GM18499 (cell line): ENCODE measurements at regions not wholly inside any gene's neighbourhood (a gene's known extent, or its start where the extent isn't known, plus 50 kb on each side); places are given as distances from the start of the nearest gene placed in this dataset.
A peak's percentile ranks its signal among the peaks of the same experiment; 100 is the strongest.
"Not testable (repeated sequence)": the region's sequence is repeated elsewhere in the genome, so short reads cannot be mapped to it uniquely, and the experiment has no call there.

ENCODE experiments used
- ATAC-seq: cut with Tn5 transposase; IDR thresholded peaks from one replicate; pipeline ENCODE4 v1.9.1; 2021; ENCODE audit warnings: moderate number of reproducible peaks; ENCODE audit not compliant: insufficient read depth, unreplicated experiment

- no peak for ATAC-seq
Observed at GRCh38 chr9:74117151-74117550, 380.0 kb upstream of the RORB start.

DNA sequence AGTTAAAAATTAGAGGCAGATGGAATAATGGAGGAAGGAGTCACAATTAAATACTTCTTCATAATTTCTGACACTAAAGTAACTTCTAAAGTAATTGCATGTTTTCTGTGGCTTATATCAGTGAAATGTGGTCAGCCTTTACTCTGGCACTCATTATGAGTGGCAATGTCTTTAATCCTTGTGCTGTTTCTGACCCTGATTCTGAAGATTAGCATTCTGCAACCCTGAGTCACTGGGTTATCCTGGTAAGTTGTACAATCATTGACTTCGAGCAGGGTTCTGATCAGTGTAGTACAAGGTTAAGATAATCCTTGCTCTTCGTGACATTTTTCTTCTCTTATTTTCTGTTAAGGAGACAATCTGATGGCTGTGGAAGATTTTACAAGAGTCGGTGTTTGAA, 379.4 kb upstream of the RORB start:
- no peak for ATAC-seq

- no peak for ATAC-seq
Observed at GRCh38 chr9:74120061-74120460, 377.1 kb upstream of the RORB start.

GRCh38 chr9:74120470-74120869, 376.7 kb upstream of the RORB start:
- no peak for ATAC-seq

DNA sequence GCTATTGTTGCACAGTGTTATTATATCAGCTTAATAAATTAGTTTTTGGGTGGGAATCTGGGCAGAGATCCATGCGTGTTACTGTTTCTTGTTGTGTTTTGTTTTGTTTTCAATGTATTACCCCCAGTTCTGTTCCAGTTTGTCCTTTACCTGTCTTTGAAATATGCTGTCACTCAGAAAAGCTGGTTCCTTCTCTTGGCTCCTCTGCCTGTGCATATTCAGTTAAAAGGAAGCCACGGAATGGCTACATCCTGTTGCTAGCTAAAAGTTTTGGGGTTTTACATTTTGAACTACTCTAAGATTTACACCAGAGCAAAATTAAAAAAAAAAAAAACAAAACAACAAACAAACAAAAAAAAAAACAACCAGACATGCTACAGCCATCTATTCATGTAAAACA, 374.9 kb upstream of the RORB start:
- ATAC-seq, result no peak

- no peak for ATAC-seq
Observed at GRCh38 chr9:74122661-74123060, 374.5 kb upstream of the RORB start.

- no peak for ATAC-seq
Observed at GRCh38 chr9:74125941-74126340, 371.2 kb upstream of the RORB start.

DNA sequence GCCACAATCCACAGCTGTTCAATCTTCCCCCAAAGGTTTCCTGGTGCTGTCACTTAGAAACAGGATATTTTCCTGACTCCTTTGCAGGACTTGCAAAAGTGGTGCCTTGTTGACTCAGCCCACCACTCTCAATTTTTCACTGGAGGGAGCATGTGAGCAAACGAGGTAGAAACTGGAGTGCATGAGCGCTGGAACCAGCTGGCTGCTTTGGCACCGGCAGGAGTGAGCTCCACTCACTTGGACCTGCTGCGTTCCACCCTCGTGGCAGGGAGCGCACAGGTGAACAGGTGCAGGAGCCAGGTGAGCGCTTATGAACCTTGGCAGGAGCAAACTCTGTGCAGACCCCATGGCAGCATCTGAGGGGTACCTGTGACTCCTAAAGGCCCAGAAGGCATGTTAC, 364.1 kb upstream of the RORB start:
- no peak for ATAC-seq

GRCh38 chr9:74133921-74134320, 363.2 kb upstream of the RORB start:
- ATAC-seq, result no peak

- ATAC-seq, result no peak
Observed at GRCh38 chr9:74138182-74138581, 359.0 kb upstream of the RORB start.

DNA sequence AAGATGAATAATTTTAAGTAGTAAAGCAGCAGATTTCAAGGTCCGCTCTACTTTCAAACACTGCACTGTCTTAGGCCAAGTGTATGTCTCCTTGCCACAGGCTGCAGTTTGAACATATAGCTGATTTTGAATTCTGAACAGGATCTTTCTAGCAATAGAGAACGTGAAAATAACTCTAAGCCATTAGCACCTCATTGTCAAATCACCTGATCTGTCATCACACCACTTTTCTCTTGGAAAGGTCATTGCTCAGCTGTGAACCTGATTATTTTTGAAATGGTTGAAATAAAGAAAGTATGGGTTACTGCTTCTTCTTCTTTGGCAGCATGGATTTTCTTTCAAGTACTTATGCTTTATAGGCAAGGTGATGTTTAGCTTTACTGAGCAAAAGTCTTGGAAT, 357.0 kb upstream of the RORB start:
- ATAC-seq, result no peak

DNA sequence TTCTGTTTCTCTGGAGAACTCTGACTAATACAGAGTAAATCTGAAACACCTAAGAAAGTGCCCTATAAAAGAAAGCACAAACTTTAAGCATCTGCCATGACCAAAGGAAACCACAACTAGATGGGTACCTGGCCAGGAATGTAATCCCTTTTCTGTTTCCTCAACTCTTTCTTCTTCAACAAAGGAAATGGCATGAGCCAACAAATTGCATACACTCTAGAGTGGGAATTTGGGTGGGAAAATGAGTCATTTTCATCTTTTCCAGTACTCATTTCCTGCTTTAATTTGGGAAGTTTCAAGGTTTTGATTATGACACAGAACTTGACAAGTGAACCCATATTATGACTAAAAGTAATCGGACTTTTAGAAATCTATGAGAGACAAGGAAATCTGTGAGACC, 349.2 kb upstream of the RORB start:
- ATAC-seq, result no peak

DNA sequence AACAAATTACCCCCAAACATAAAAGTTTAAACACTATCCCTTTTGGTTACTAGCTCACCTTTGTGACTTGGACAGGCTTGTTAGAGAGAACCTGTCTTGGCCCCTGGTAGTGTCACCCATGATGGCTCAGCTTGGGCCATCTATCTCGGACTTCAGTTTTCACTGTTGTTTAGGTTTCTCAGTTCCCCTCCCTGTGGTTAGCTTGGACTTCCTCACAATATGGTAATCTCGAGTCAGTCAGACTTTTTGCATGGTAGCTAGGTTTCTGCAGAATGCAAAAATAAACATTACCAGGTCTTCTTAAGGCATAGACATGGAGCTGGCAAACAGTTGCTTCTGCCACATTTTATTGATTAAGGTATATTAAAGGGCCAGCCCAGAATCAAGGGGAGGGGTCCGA, 324.3 kb upstream of the RORB start:
- peak; percentile 99 for ATAC-seq

DNA sequence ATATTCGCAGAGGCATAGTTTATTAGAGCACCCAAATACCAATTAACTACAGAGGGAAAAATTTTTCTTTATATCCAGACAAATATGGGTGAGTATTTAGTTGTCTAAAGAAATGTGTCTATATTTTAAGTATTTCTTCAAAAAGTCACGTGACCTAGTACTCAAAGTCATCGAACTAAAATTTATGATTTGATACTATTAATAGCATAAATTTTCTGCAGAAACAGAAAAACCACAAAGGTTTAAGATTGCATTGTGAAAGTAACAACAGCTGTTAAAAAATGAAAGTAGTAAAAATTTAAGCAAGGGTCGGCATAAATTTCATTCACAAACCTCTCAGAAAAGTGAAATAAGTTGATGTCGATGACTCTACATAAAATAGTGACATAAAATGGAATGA, 323.9 kb upstream of the RORB start:
- ATAC-seq, result peak; percentile 15

DNA sequence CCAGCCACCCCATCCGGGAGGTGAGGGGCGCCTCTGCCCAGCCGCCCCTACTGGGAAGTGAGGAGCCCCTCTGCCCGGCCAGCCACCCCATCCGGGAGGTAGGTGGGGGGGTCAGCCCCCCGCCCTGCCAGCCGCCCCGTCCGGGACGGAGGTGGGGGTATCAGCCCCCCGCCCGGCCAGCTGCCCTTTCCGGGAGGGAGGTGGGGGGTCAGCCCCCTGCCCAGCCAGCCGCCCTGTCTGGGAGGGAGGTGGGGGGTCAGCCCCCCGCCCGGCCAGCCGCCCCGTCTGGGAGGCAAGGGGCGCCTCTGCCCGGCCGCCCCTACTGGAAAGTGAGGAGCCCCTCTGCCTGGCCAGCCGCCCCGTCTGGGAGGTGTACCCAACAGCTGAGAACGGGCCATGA, 299.4 kb upstream of the RORB start:
- not testable (repeated sequence) for ATAC-seq

DNA sequence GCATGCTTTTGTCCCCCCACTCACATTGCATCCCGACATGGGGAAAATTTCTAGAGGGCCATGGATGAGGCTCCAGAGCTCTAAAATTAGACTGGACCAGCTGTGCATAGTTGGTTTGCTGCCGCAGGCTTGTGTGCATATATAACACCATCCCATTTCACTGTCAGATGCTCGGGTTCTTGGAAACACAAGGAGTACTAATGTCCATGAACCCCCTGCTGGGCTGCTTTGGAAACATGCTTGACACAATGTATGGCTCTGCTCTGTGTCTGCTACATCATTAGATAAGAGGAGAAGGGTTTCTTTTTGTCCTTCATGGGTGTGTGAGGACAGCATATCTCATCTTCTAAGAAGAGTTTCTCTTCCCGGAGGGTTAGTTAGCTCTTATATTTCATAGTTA, 292.1 kb upstream of the RORB start:
- ATAC-seq, result no peak

DNA sequence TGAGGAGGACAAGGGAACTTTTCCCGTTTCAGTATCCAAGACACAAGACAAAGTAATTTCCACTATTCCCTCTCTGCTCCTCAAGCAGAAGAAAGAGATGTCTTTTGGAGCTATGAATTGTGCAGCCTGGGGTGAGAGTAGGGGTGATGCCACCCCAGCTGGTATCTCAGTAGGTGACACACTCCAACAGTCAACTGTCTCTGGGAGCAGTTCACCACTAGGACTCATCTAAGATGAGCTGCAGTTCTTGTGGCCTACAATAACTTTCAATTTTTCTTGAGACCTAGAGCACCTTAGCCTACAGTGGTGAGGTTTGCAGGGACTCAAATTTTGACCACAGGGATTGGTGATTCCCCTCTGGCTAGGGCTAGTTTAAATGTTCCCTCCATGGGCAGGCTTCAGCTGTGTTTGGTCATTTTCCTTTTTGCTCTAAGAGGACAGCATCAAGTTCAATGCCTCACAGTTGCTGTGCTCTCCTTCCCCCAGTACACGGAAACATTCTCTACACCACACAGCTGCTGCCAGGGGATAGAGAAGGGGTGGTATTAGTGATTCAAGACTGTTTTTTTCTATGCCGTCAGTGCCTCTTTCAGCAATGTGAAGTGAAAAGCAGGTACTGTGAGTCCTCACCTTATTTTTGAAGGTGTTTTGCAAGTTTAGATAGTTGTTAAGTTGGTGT, 278.6 kb upstream of the RORB start:
- no peak for ATAC-seq

DNA sequence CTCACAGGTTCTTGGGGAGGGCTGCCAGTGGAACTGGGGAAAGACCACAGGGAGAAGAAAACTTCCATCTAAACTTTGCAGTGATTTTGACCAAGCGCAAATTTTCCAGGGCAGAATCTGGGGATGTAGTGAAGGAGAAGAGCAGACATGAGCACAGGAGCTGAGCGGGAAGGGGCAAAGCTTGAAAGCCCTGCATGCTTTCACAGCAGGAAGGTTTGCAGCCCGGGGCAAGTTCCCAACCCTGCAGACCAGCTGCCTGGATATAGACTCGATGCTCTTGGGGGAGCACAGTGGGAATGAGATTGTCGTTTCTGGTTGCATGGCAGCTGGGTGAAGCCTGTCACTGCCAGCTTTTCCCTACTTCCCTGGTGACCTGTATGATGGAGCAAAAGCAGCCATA, 276.8 kb upstream of the RORB start:
- ATAC-seq, result no peak

DNA sequence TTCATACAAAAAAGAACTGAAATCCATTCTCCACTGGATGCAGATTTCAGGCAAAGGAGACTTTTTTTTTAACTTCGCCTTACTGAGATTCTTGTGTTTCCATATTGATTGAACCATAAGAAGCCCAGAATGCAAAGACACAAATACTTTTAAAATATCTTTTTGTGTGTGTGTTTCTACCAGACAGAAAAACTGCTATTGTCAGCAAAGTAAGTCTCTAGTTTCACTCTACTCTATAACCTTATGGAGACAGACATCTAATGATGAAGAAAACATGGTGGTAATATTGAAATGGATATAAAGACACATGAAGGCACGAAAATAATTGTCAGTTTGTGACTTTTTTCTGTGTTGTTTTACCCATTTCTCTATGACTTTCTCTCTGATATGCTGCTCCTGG, 260.3 kb upstream of the RORB start:
- no peak for ATAC-seq

DNA sequence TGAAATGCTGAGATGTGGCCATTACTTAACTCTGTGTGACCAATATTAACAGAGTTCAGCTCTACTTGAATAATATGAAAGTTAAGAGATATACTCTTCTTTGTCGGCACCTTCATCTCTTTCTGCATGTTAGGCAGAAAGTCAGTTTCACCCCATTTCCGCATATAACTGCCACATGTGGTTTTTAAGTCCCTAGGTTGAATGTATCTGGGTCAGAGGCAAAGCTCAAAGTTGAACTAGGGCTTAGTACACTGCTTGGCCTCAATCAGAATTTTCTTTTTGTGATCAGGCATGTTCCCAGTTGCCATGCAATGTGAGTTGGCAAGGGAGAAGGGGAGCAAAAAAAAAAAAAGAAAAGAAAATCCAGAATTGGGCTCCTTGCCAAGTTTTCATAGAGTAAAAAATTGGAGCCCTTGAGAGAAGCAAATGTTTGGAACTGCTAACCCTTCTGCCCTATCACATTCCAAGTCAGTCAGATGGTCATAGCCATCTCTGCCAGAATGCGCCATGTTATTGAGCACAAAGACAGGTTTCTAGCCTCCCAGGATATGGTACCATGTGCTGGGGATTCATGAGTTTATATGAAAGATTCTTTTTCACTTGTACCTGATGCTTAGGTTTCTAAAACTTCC, 251.2 kb upstream of the RORB start:
- ATAC-seq, result no peak

DNA sequence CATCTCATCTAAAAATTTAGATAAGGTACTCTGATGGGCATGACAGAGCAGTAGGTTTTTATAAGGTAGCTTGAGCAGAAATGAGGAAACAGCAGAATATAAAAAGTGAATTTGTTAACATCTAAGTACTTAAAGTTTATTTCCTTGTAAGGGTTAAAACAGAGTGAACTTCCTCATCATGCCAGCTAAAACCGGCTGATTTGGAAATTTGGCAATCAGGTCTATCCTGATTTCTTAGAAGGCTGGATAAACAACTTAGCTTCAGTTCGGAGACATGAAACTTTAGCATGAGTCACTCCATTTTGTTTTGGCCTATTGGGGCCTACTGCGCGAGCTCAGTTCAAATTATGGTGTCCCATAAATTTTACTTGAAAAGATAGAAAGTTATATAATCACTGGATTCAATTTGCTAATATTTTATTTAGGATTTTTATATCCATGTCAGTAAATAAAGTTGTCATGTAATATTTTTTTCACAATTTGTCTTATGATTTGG, 241.6 kb upstream of the RORB start:
- no peak for ATAC-seq

DNA sequence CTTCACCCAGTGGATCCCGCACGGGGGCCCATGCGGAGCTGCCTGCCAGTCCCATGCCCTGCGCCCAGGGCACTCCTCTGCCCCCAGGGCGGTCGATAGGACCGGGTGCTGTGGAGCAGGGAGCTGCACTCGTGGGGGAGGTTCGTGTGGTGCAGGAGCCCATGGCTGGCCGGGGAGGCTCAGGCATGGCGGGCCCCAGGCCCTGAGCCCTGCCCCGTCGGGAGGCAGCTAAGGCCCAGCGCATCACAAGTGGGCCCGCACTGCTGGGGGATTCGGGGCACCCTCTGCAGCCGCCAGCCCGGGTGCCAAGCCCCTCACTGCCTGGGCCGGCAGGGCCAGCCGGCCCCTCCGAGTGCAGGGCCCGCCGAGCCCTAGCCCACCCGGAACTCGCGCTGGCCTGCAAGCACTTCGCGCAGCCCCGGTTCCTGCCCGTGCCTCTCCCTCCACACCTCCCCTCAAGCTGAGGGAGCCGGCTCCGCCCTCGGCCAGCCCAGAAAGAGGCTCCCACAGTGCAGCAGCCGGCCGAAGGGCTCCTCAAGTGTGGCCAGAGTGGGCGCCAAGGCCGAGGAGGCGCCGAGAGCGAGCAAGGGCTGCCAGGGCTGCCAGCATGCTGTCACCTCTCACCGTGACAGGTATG, 221.1 kb upstream of the RORB start:
- ATAC-seq, result no peak
